ENCODE measurements at regions not wholly inside any gene's neighbourhood (a gene's known extent, or its start where the extent isn't known, plus 50 kb on each side); places are given as distances from the start of the nearest gene placed in this dataset.

- no peak for TF ChIP-seq NFIC (IDR thresholded peaks at IDR 0.05)
- TF ChIP-seq TCF12 (IDR thresholded peaks at IDR 0.05; ENCODE audit: low read depth): no peak
These were observed 346.5 kb downstream of the ARAP2 start for GRCh38 chr4:35897808-35898207.

- TF ChIP-seq TEAD4 (IDR thresholded peaks at IDR 0.05): no peak
- no peak for TF ChIP-seq YY1 (IDR thresholded peaks at IDR 0.05; ENCODE audit: low read depth)
- TF ChIP-seq NFIC (IDR thresholded peaks at IDR 0.05): no peak
- no peak for TF ChIP-seq EP300 (IDR thresholded peaks at IDR 0.05; ENCODE audit: borderline replicate concordance)
- no peak for TF ChIP-seq MAX (IDR thresholded peaks at IDR 0.05)
- no peak for TF ChIP-seq EGR1 (IDR thresholded peaks at IDR 0.05)
- no peak for TF ChIP-seq CEBPB (IDR thresholded peaks at IDR 0.05)
- TF ChIP-seq FOXM1 (IDR thresholded peaks at IDR 0.05; ENCODE audit: borderline replicate concordance, low read depth): no peak
- no peak for TF ChIP-seq CREB1 (IDR thresholded peaks at IDR 0.05; ENCODE audit: low read depth)
- no peak for TF ChIP-seq TCF12 (IDR thresholded peaks at IDR 0.05; ENCODE audit: low read depth)
- TF ChIP-seq, protein P1, sequence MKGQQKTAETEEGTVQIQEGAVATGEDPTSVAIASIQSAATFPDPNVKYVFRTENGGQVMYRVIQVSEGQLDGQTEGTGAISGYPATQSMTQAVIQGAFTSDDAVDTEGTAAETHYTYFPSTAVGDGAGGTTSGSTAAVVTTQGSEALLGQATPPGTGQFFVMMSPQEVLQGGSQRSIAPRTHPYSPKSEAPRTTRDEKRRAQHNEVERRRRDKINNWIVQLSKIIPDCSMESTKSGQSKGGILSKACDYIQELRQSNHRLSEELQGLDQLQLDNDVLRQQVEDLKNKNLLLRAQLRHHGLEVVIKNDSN (IDR thresholded peaks at IDR 0.05): no peak
- TF ChIP-seq TAF1 (IDR thresholded peaks at IDR 0.05; ENCODE audit: low read depth): no peak
- no peak for TF ChIP-seq RAD21 (IDR thresholded peaks at IDR 0.05; ENCODE audit: low read depth)
- TF ChIP-seq, protein P2, sequence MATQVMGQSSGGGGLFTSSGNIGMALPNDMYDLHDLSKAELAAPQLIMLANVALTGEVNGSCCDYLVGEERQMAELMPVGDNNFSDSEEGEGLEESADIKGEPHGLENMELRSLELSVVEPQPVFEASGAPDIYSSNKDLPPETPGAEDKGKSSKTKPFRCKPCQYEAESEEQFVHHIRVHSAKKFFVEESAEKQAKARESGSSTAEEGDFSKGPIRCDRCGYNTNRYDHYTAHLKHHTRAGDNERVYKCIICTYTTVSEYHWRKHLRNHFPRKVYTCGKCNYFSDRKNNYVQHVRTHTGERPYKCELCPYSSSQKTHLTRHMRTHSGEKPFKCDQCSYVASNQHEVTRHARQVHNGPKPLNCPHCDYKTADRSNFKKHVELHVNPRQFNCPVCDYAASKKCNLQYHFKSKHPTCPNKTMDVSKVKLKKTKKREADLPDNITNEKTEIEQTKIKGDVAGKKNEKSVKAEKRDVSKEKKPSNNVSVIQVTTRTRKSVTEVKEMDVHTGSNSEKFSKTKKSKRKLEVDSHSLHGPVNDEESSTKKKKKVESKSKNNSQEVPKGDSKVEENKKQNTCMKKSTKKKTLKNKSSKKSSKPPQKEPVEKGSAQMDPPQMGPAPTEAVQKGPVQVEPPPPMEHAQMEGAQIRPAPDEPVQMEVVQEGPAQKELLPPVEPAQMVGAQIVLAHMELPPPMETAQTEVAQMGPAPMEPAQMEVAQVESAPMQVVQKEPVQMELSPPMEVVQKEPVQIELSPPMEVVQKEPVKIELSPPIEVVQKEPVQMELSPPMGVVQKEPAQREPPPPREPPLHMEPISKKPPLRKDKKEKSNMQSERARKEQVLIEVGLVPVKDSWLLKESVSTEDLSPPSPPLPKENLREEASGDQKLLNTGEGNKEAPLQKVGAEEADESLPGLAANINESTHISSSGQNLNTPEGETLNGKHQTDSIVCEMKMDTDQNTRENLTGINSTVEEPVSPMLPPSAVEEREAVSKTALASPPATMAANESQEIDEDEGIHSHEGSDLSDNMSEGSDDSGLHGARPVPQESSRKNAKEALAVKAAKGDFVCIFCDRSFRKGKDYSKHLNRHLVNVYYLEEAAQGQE (IDR thresholded peaks at IDR 0.05; ENCODE audit: low read depth): no peak
These were observed 343.7 kb downstream of the ARAP2 start for GRCh38 chr4:35900286-35901243.

DNA sequence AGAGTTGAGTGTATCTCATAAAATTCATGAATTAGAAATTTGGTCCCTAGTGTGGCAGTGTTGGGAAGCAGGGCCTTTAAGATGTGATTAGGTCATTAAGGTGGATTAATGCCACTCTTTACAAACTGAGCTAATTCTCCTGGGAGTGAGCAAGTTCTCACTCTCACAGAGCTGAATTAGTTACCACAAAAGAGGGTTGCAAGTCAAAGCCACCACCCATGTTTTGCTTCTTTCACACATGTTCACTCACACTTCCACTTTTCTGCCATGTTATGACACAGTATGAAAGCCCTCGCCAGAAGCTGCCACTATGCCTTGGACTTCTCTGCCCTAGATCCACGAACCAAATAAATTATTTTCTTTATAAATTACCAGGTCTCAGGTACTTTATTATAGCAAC is 332.1 kb downstream of the ARAP2 start:
- TF ChIP-seq, protein P1 (IDR thresholded peaks at IDR 0.05): no peak
- no peak for TF ChIP-seq EGR1 (IDR thresholded peaks at IDR 0.05)
- no peak for TF ChIP-seq TEAD4 (IDR thresholded peaks at IDR 0.05)
- no peak for TF ChIP-seq TAF1 (IDR thresholded peaks at IDR 0.05; ENCODE audit: low read depth)
- no peak for TF ChIP-seq MAX (IDR thresholded peaks at IDR 0.05)
- TF ChIP-seq ZBTB7A (IDR thresholded peaks at IDR 0.05; ENCODE audit: low read depth): no peak
- no peak for TF ChIP-seq RAD21 (IDR thresholded peaks at IDR 0.05; ENCODE audit: low read depth)
- TF ChIP-seq CREB1 (IDR thresholded peaks at IDR 0.05; ENCODE audit: low read depth): no peak
- no peak for TF ChIP-seq TCF12 (IDR thresholded peaks at IDR 0.05; ENCODE audit: low read depth)
- no peak for TF ChIP-seq NFIC (IDR thresholded peaks at IDR 0.05)
- TF ChIP-seq YY1 (IDR thresholded peaks at IDR 0.05; ENCODE audit: low read depth): no peak
- no peak for TF ChIP-seq CEBPB (IDR thresholded peaks at IDR 0.05)
- no peak for TF ChIP-seq FOXM1 (IDR thresholded peaks at IDR 0.05; ENCODE audit: borderline replicate concordance, low read depth)
- TF ChIP-seq, protein P2 (IDR thresholded peaks at IDR 0.05; ENCODE audit: low read depth): no peak
- TF ChIP-seq EP300 (IDR thresholded peaks at IDR 0.05; ENCODE audit: borderline replicate concordance): no peak

GRCh38 chr4:35918491-35918977 is 325.8 kb downstream of the ARAP2 start:
- TF ChIP-seq CREB1 (IDR thresholded peaks at IDR 0.05; ENCODE audit: low read depth): no peak
- no peak for TF ChIP-seq TCF12 (IDR thresholded peaks at IDR 0.05; ENCODE audit: low read depth)
- no peak for TF ChIP-seq TAF1 (IDR thresholded peaks at IDR 0.05; ENCODE audit: low read depth)
- no peak for TF ChIP-seq FOXM1 (IDR thresholded peaks at IDR 0.05; ENCODE audit: borderline replicate concordance, low read depth)
- TF ChIP-seq EGR1 (IDR thresholded peaks at IDR 0.05): no peak
- TF ChIP-seq, protein P2 (IDR thresholded peaks at IDR 0.05; ENCODE audit: low read depth): no peak
- TF ChIP-seq CEBPB (IDR thresholded peaks at IDR 0.05): no peak
- TF ChIP-seq, protein P1 (IDR thresholded peaks at IDR 0.05): no peak
- no peak for TF ChIP-seq TEAD4 (IDR thresholded peaks at IDR 0.05)
- TF ChIP-seq EP300 (IDR thresholded peaks at IDR 0.05; ENCODE audit: borderline replicate concordance): no peak
- no peak for TF ChIP-seq RAD21 (IDR thresholded peaks at IDR 0.05; ENCODE audit: low read depth)
- no peak for TF ChIP-seq MAX (IDR thresholded peaks at IDR 0.05)
- TF ChIP-seq YY1 (IDR thresholded peaks at IDR 0.05; ENCODE audit: low read depth): no peak
- no peak for TF ChIP-seq NFIC (IDR thresholded peaks at IDR 0.05)
- no peak for TF ChIP-seq ZBTB7A (IDR thresholded peaks at IDR 0.05; ENCODE audit: low read depth)
